ENCODE measurements at regions not wholly inside any gene's neighbourhood (a gene's known extent, or its start where the extent isn't known, plus 50 kb on each side); places are given as distances from the start of the nearest gene placed in this dataset.

- POLR2A ChIA-PET (ENCODE audit: unreplicated experiment): no interaction called here
- no peak overlapping the region for H3K23ac ChIP-seq (ENCODE audit: low read depth, low read length)
- H3K4me1 ChIP-seq (ENCODE audit: control insufficient read depth, insufficient read depth, low read length): no peaks in the 10 kb centered on the region
- H3K4me2 ChIP-seq (ENCODE audit: low read depth, low read length): no peak overlapping the region
- H2BK15ac ChIP-seq (ENCODE audit: low read depth, low read length): no peak overlapping the region
- H4K8ac ChIP-seq (ENCODE audit: low read depth in 2 of 2, low read length in 2 of 2): no peak overlapping the region
- no peak overlapping the region for H2BK5ac ChIP-seq (ENCODE audit: low read depth, low read length, poor library complexity, severe bottlenecking)
- H4K91ac ChIP-seq (ENCODE audit: insufficient read depth, low read depth, low read length): no peak overlapping the region
- H3K9me3 ChIP-seq (ENCODE audit: control insufficient read depth, insufficient read depth, low read length): no peaks in the 10 kb centered on the region
- in situ Hi-C loops (cut with MboI; ENCODE audit: low sequenced_read_pairs) (no loop called here), dilution Hi-C loops (cut with HindIII; ENCODE audit: low sequenced_read_pairs, unreplicated experiment) (no loop called here), intact Hi-C loops (cut with micrococcal nuclease) (no loop called here)
- H2AK5ac ChIP-seq (ENCODE audit: low read depth, low read length): no peak overlapping the region
- no peak for DNase-seq
- H3K4ac ChIP-seq (ENCODE audit: low read depth, low read length): no peak overlapping the region
- H3K4me3 ChIP-seq (ENCODE audit: insufficient read depth, low read depth, low read length): no peak overlapping the region
- no peaks in the 10 kb centered on the region for H3K79me1 ChIP-seq (ENCODE audit: low read depth in 1 of 2, low read length in 2 of 2)
- H3K9me1 ChIP-seq (ENCODE audit: insufficient read depth, low read length): no peaks in the 10 kb centered on the region
- CTCF ChIA-PET: no interaction called here
- H3K27me3 ChIP-seq (ENCODE audit: control insufficient read depth, insufficient read depth, low read length): no peaks in the 10 kb centered on the region
- H2AK9ac ChIP-seq (replicated peaks; ENCODE audit: low read depth, low read length, poor library complexity): no peak overlapping the region
- no peak overlapping the region for H3K9ac ChIP-seq (ENCODE audit: low read depth, low read length)
- H3K56ac ChIP-seq (ENCODE audit: extremely low read depth, insufficient read depth, low read length): no peak overlapping the region
- H2BK120ac ChIP-seq (ENCODE audit: low read depth, low read length): no peak overlapping the region
- no peaks in the 10 kb centered on the region for H3K36me3 ChIP-seq (ENCODE audit: control insufficient read depth, insufficient read depth, low read length)
- no peak overlapping the region for H2BK20ac ChIP-seq (ENCODE audit: low read depth, low read length)
- BruUV-seq (replicated peaks): no TSS peak
- no peak overlapping the region for H4K5ac ChIP-seq (ENCODE audit: low read depth, low read length)
- no peak overlapping the region for H3K18ac ChIP-seq (ENCODE audit: low read depth, low read length)
- no peak for ATAC-seq (ENCODE audit: low read depth)
- TF ChIP-seq MXI1 (IDR thresholded peaks at IDR 0.05; ENCODE audit: borderline replicate concordance, low read depth, low read length): no peak
- TF ChIP-seq RFX5 (IDR thresholded peaks at IDR 0.05; ENCODE audit: low read depth, low read length): no peak
- no peak for TF ChIP-seq NFE2L2 (IDR thresholded peaks at IDR 0.05; ENCODE audit: low read depth, low read length)
- TF ChIP-seq SMC3 (IDR thresholded peaks at IDR 0.05; ENCODE audit: low read depth, low read length): no peak
- TF ChIP-seq FOS (IDR thresholded peaks at IDR 0.05; ENCODE audit: low read depth, low read length): no peak
- H3K27ac ChIP-seq (ENCODE audit: insufficient read depth, low read length): no peak overlapping the region
- H3K14ac ChIP-seq (replicated peaks; ENCODE audit: low read depth, low read length): no peak overlapping the region
- no peak overlapping the region for H2AFZ ChIP-seq (replicated peaks; ENCODE audit: low read length, poor library complexity)
- no peaks in the 10 kb centered on the region for H4K20me1 ChIP-seq (ENCODE audit: insufficient read depth, low read length)
These were observed 71.8 kb upstream of the PTH start for GRCh38 chr11:13567551-13567950.

Measured in IMR-90 (cell line).